NB4 (cell line): ENCODE measurements at regions not wholly inside any gene's neighbourhood (a gene's known extent, or its start where the extent isn't known, plus 50 kb on each side); places are given as distances from the start of the nearest gene placed in this dataset.

Experiments used
- CTCF ChIP-seq: IDR thresholded peaks from one replicate; pipeline ENCODE4 v1.5.1; 2012; ENCODE audit warnings: low read depth, low read length
- POLR2A ChIP-seq: IDR thresholded peaks from 2 replicates; pipeline ENCODE4 v1.6.1; 2011; ENCODE audit warnings: mild to moderate bottlenecking; ENCODE audit not compliant: insufficient read length; ENCODE audit errors: extremely low read depth

GRCh38 chr3:40847551-40847992 lies 322.8 kb downstream of the ZNF621 start:
- TF ChIP-seq CTCF (no peak), POLR2A (no peak)
